CD14-positive monocyte (primary cell): ENCODE measurements at regions not wholly inside any gene's neighbourhood (a gene's known extent, or its start where the extent isn't known, plus 50 kb on each side); places are given as distances from the start of the nearest gene placed in this dataset.

ENCODE experiments used
- DNase-seq, 3 donors: peaks; one replicate each; pipeline ENCODE4 v3.0.0-alpha.2; 2011 to 2022
- H2AFZ ChIP-seq: 2 replicates; pipeline ENCODE4 v1.6.0; 2012; ENCODE audit warnings: mild to moderate bottlenecking, low read depth, low read length, inconsistent platforms; ENCODE audit not compliant: insufficient read depth, poor library complexity, severe bottlenecking
- H3K27ac ChIP-seq, 2 donors: 1 replicate in 1 of 2; 2 replicates in 1 of 2; pipeline ENCODE4 v1.5.1; 2012 to 2013; ENCODE audit warnings: low read length in 2 of 2, control low read depth in 1 of 2, inconsistent platforms in 1 of 2, low read depth in 1 of 2, mild to moderate bottlenecking in 1 of 2
- H3K27me3 ChIP-seq, 2 donors: one replicate each; pipeline versions ENCODE4 v1.6.0 to v1.6.1; 2011 to 2013; ENCODE audit warnings: low read length in 2 of 2; ENCODE audit not compliant: control insufficient read depth in 2 of 2, insufficient read depth in 2 of 2
- H3K36me3 ChIP-seq, 2 donors: replicated peaks in 1 of 2; 1 replicate in 1 of 2; 2 replicates in 1 of 2; pipeline versions ENCODE4 v1.5.1 to v1.6.1; 2012 to 2013; ENCODE audit warnings: low read length in 2 of 2, control low read depth in 1 of 2, inconsistent platforms in 1 of 2, mild to moderate bottlenecking in 1 of 2; ENCODE audit not compliant: insufficient read depth in 2 of 2, control insufficient read depth in 1 of 2
- H3K4me1 ChIP-seq, 2 donors: 1 replicate in 1 of 2; 2 replicates in 1 of 2; pipeline versions ENCODE4 v1.5.1 to v1.6.1; 2012 to 2013; ENCODE audit warnings: low read length in 2 of 2, control low read depth in 1 of 2, inconsistent platforms in 1 of 2, mild to moderate bottlenecking in 1 of 2, moderate library complexity in 1 of 2; ENCODE audit not compliant: insufficient read depth in 2 of 2, control insufficient read depth in 1 of 2
- H3K4me2 ChIP-seq: replicated peaks from 2 replicates; pipeline ENCODE3; 2012; ENCODE audit warnings: low read length, moderate library complexity, mild to moderate bottlenecking; ENCODE audit not compliant: poor library complexity, severe bottlenecking; ENCODE audit errors: extremely low read depth
- H3K4me3 ChIP-seq, 3 experiments: fragments of 200-600 bp in 1 of 3; sonication (generic) in 1 of 3; replicated peaks in 1 of 3; 1 replicate in 2 of 3; 2 replicates in 1 of 3; pipeline ENCODE4 v1.5.1; 2011 to 2013; ENCODE audit warnings: low read length in 3 of 3, mild to moderate bottlenecking in 3 of 3, control low read depth in 2 of 3, low read depth in 2 of 3, inconsistent platforms in 1 of 3, moderate library complexity in 1 of 3
- H3K79me2 ChIP-seq: 2 replicates; pipeline ENCODE4 v1.6.0; 2012; ENCODE audit warnings: mild to moderate bottlenecking, control low read depth, inconsistent platforms, low read length, moderate library complexity; ENCODE audit not compliant: insufficient read depth
- H3K9ac ChIP-seq: 2 replicates; pipeline ENCODE4 v1.6.0; 2017; ENCODE audit warnings: low read length, mild to moderate bottlenecking; ENCODE audit not compliant: insufficient read depth, poor library complexity, severe bottlenecking
- H3K9me3 ChIP-seq, 2 donors: replicated peaks in 1 of 2; 1 replicate in 1 of 2; 2 replicates in 1 of 2; pipeline versions ENCODE4 v1.5.1 to v1.6.1; 2012 to 2013; ENCODE audit warnings: low read length in 2 of 2, control low read depth in 1 of 2; ENCODE audit not compliant: control insufficient read depth in 1 of 2, insufficient read depth in 1 of 2
- H4K20me1 ChIP-seq: 2 replicates; pipeline ENCODE4 v1.6.0; 2012; ENCODE audit warnings: mild to moderate bottlenecking, low read length, control low read depth, moderate library complexity; ENCODE audit not compliant: insufficient read depth
- H3K27ac Mint-ChIP-seq, 7 donors: one replicate each; pipeline ENCODE4 v1.8.0; 2020; ENCODE audit warnings: mild to moderate bottlenecking in 7 of 7, mixed read lengths in 7 of 7, moderate library complexity in 6 of 7, inconsistent platforms in 2 of 7
- H3K27me3 Mint-ChIP-seq, 3 donors: one replicate each; pipeline ENCODE4 v1.8.0; 2021 to 2022; ENCODE audit warnings: low read depth in 3 of 3, mild to moderate bottlenecking in 3 of 3, mixed read lengths in 3 of 3, moderate library complexity in 3 of 3, inconsistent platforms in 1 of 3
- H3K36me3 Mint-ChIP-seq, 2 donors: one replicate each; pipeline ENCODE4 v1.8.0; 2020; ENCODE audit warnings: mixed read lengths in 2 of 2, inconsistent platforms in 1 of 2, mild to moderate bottlenecking in 1 of 2
- H3K4me1 Mint-ChIP-seq: one replicate; pipeline ENCODE4 v1.8.0; 2020; ENCODE audit warnings: mild to moderate bottlenecking, mixed read lengths
- H3K4me3 Mint-ChIP-seq, 2 donors: one replicate each; pipeline ENCODE4 v1.8.0; 2020; ENCODE audit warnings: mild to moderate bottlenecking in 2 of 2, mixed read lengths in 2 of 2, moderate library complexity in 1 of 2
- H3K9me3 Mint-ChIP-seq, 7 donors: one replicate each; pipeline ENCODE4 v1.8.0; 2020 to 2022; ENCODE audit warnings: mixed read lengths in 7 of 7, mild to moderate bottlenecking in 6 of 7, moderate library complexity in 6 of 7, inconsistent platforms in 2 of 7
- CTCF ChIP-seq: fragments of 200-600 bp; IDR thresholded peaks from one replicate; pipeline ENCODE4 v1.8.0; 2022; ENCODE audit warnings: antibody characterized with exemption, mild to moderate bottlenecking
- WGBS: methylation state at CpG from one replicate; pipeline ENCODE4 v1.1.5; 2013; ENCODE audit warnings: missing lambda C conversion rate; ENCODE audit not compliant: insufficient coverage; 5-methylcytosine and 5-hydroxymethylcytosine counted together
- intact Hi-C, 2 donors: fragments of 100-400 bp; cut with micrococcal nuclease; formaldehyde crosslinking; loops; one replicate each; pipeline versions ENCODE4 v1.15.0 to v1.15.1; 2023

- Mint-ChIP-seq H3K4me3 (no peak overlapping the region), H3K27me3 (peaks cover 0 to 2% (median 1%) of the 10 kb centered on the region in 3 donors), H3K4me1 (no peaks in the 10 kb centered on the region), H3K27ac (no peak overlapping the region), H3K9me3 (no peaks in the 10 kb centered on the region), H3K36me3 (no peaks in the 10 kb centered on the region)
- TF ChIP-seq CTCF: no peak
- Histone ChIP-seq H3K9ac (no peak overlapping the region), H3K27me3 (no peaks in the 10 kb centered on the region), H4K20me1 (no peaks in the 10 kb centered on the region), H3K9me3 (no peaks in the 10 kb centered on the region), H3K27ac (no peak overlapping the region), H3K4me2 (no peak overlapping the region), H3K36me3 (no peaks in the 10 kb centered on the region), H2AFZ (no peak overlapping the region), H3K79me2 (no peaks in the 10 kb centered on the region), H3K4me3 (no peak overlapping the region), H3K4me1 (no peaks in the 10 kb centered on the region)
- intact Hi-C loops: no loop called here
- DNase-seq: no peak
- WGBS: no CpG with 5 or more reads among the region's 3 CpGs
These were observed 610.7 kb upstream of the CPXCR1 start for GRCh38 chrX:88136328-88136727.

GRCh38 chrX:88146577-88146976 is 600.4 kb upstream of the CPXCR1 start:
- Histone ChIP-seq H3K4me2 (no peak overlapping the region), H3K36me3 (no peaks in the 10 kb centered on the region), H3K79me2 (no peaks in the 10 kb centered on the region), H2AFZ (no peak overlapping the region), H3K27me3 (no peaks in the 10 kb centered on the region), H3K27ac (no peak overlapping the region), H3K9me3 (no peaks in the 10 kb centered on the region), H3K4me3 (no peak overlapping the region), H3K4me1 (no peaks in the 10 kb centered on the region), H4K20me1 (no peaks in the 10 kb centered on the region), H3K9ac (no peak overlapping the region)
- Mint-ChIP-seq H3K4me1 (no peaks in the 10 kb centered on the region), H3K9me3 (peaks cover 0 to 2% (median 0%) of the 10 kb centered on the region in 7 donors), H3K36me3 (no peaks in the 10 kb centered on the region), H3K27me3 (no peaks in the 10 kb centered on the region), H3K27ac (no peak overlapping the region), H3K4me3 (no peak overlapping the region)
- WGBS: no CpG with 5 or more reads among the region's 1 CpG
- DNase-seq: no peak
- intact Hi-C loops: no loop called here
- TF ChIP-seq CTCF: no peak
